NCI-H1048 (cell line): ENCODE measurements at regions not wholly inside any gene's neighbourhood (a gene's known extent, or its start where the extent isn't known, plus 50 kb on each side); places are given as distances from the start of the nearest gene placed in this dataset.

Experiments
- DNase-seq: peaks from one replicate; lab custom pipeline; 2025; lab: John Stamatoyannopoulos, UW

DNA sequence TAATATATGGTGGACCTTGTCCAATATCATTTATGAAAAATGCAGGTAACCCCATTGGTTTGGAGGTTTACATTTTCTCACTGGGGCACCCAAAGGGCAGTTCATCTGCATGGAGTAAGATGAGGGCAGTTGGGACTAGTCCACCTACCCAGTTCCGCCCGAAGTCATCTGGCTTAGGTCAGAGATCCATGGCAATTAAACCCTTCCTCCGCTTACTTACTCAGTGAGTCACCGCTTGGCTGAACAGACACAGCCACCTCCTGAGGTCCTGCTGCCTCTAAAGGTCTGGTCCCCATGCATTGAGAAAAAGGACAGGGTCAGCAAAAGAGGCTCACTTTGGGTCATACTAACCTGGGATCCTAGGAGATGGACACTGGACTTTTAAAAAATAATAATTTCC lies 102.9 kb upstream of the PRL start:
- DNase-seq: no peak

DNA sequence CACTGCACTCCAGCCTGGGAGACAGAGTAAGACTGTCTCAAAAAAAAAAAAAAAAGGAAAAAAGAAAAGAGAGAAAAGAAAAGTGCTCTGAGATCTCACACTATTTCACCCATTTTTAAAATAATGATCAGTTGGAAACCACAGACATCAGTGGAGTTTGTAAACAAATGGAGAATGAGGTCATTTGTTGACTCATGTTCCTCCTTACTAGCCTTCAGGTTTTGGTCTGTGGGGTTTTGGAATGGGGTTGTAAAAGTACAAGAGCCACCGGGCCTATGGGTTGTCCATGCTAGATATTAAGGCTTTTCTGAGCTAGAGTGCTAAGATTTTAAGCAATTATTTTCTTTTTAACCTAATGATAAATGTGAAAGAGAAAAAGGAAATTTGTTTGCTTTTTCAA lies 104.4 kb upstream of the PRL start:
- no peak for DNase-seq

DNA sequence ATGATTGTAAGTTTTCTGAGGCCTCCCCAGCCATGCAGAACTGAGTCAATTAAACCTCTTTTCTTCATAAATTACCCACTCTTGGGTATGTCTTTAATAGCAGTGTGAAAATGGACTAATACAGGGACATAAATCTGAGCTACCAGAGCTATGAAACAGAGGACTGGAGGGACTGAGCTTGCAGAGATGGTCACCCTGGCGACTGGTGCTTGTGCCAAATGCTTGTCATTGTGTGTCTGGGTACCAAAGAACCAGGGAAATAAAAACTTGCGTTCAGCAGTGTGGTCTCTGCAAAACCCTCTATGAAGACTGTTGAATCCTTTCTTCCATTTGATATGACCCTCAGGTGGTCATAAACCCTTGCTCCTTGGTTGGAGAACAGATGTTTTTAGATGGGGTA lies 105.1 kb upstream of the PRL start:
- DNase-seq: no peak

DNA sequence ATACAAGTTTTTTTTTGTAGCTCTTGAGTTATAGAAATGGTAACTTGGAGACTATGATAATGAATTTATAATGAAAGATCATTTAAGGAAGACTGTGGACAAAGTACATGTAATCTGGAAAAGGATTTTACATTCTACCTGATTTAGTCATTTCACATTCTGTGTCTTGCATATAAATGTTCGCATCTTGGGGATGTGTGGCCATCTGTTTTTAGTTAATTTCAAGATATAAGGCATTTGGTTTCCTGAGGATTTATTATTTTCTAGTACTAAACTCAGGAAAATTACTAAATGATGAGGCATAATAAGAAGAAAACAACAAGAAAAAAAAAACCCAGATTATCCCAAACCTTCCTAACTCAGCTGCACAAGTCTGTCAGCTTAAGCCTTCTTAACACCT lies 112.7 kb upstream of the PRL start:
- no peak for DNase-seq

DNA sequence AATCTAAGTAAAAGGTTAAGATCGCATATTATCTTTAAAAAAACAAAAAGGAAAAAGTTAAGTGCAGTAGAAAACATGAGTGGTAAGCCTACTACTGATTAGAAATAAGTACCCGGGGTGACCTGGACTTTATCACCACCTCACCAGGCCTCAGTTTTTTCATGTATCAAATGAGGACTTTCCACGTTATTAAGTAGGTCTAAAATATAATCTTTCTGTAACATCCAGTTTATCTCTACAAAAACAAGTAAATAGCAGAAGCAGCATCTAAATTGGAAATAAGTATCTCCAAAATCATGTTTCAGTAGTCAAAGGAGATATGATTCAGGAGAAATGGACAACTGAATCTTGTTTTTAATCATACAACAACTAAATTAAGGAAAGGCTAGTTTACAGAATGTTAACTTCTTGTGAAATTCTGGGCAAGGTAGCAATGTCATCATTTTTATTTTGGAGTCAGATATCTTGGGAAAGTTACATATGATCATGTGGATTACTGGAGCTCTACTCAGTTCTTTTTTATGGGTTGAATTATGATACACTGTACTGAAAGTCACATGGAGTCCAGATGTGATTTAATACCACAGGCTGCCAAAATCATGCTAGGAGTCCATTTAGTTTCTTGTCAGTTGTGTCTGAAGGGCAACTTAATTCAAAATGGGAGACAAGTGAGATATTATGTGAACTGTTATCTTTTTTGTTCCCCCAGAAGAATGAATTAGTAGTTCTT lies 114.7 kb upstream of the PRL start:
- DNase-seq: no peak

DNA sequence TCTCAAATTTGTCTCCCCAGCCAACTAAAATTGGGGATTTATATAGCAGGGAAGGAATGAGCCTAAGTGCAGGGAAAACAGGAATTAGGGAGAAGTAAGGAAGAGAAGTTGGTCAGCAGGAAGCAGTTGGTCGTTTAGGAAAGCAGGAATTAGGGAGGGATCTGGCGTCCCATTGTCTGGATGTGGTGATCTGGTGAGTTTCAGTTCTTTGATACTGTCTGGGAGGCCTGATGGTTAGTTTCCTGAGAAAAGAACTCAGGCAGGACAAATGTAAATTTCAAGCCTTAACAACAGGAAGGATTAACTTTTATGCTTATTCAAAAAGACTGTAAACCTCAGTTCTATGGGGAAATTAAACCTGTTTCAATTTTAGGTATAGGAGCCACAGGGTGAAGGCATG lies 116.2 kb upstream of the PRL start:
- no peak for DNase-seq

DNA sequence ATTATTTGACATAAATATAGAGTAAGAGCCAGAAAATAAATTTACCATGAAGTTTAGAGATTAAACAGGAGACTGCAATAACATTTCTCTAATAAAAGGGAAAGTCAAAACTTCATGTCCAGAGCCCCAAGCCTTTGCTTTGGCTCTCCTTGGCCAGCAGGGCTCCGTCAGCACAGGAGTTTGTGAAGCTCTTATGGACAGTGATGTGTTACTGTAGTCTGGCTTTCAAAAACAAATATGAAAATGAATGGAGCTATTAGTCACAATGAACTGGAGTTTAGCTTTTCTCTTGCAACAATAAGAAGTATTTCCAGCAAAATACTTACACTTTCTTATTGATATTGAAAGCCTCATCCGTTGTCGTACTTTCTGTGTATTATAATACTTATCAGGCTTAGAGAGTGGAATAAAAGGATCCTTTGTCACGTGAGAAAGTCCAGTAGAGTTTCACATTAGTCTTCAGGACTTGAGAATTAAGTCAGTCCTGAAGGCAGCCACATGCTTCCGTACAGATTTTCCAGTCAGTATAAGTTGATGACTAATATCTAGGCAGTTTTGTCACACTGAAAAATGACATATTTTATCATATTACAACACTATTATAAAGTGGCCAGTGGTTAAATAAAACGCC lies 117.0 kb upstream of the PRL start:
- DNase-seq: peak; percentile 11

DNA sequence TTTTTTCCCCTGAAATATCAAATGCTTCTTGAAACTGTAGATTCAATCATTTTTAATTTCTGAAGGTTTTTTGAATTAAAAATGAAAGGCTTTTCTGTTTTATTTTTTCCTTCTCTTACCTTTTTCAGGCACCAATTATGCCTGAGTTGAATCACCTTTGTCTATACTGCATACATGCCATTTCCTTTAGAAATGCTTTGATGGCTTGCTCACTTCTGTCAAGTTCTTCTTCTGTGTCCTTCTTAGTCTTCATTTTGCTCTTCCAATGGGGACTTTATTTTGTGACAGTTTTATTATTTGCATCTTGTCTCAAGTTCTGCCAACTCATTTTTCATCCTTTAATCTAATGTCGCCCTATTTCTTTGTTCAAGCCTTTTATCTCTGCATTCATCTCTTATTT lies 121.9 kb upstream of the PRL start:
- DNase-seq: no peak

DNA sequence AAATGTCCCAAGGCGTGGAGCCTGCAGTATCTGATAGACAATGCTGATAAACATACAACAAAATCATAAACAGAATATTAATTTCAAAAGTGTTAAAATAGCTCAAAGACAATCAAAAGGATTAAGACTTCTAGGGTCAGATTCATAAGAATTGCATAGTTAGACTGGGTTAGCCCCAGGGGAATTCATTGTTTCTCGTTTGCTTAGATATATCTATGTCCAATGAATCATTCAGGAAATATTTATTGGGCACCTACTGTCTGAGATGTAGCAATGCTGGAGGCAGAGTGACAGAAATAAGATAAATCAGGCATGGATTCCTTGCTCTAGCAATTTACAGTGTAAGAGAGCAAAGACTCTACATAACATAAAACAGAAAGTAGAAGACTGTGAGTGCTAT lies 124.4 kb upstream of the PRL start:
- DNase-seq: no peak

DNA sequence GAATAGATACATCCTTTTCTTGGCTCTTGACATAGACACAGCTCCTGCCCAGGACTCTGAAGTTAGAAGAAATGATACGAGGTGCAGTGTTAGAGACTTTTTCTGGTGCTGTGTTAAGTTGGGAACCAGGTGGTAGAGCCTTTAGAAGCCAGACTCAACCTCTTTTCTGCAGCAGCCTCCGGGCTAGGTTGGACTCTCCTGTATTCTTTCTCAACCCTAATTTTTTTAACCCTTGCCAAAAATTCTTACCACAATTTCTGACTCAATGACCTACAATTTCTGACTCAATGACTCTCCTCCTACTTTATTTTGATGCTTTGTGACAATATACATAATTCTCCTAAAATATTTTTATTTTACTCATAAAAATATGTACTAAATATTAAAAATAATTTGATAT lies 127.4 kb upstream of the PRL start:
- no peak for DNase-seq

DNA sequence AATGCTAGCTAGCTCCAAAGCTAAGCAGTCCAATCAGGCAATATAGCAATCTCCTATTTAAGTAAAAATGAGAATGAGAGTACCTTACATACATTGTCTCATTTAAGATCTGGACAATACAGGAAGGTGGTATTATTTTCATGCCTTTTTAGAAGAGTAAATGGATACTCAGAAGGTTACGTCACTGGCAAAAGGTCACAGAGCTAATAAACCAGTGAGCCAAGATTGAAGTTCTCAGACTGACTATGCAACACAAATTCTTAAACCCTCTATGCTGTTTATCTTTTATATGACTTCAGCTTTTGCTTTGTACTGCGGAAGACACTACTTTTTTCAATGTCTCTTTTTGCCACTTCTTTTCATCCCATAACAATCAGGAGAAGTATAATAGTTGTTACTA lies 135.2 kb upstream of the PRL start:
- no peak for DNase-seq

DNA sequence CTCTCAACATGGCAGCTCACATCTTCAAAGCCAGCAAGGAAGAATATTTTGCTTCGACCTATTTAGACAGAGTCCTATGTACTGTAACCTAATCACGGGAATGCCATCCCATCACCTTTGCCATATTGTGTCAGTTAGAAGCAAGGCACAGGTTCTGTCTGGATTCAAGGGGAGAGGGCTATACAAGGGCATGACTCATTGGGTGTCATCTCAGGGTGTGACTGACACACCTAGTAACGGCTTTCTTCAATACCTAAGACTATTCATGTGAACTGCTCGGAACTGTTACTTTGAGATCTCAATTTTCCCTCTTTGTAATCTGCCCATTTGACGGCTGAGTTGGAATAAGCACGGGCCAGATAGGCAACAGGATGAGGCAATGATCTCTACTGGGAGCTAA lies 135.6 kb upstream of the HDGFL1 start:
- DNase-seq: no peak

DNA sequence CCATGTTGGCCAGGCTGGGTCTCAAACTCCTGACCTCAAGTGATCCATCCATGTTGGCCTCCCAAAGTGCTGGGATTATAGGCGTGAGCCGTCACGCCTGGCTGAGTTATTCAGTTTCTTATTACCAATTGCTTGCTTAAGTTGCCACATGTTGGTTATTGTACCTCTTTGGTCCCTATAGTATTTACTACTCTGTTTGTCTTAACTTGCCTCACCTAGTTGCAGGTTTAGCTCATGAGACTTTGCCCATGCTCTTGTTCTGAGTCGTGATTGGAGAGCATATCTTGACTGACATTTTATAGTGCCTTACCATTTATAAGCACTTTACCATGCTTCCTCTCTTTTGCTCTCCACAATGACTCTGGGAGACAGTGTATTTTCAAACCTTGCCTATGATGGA lies 134.2 kb upstream of the HDGFL1 start:
- DNase-seq: no peak

DNA sequence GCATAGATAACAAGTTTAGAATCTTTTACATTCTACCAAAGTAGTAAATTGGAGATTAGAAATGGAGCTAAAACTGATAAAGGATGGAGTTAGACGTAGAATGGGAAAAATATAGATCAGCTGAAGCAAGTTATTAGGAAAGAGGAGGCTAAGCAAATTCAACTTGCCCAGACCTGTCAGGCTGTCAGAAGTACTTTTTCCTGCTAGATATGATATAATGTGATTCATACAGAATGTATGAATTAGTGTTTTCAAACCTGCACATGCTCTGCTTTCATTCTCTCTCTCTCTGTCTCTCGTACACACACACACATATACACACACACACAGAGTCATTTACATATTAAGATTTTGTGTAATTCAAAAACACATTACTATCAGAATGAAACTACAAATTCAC lies 133.2 kb upstream of the HDGFL1 start:
- no peak for DNase-seq

DNA sequence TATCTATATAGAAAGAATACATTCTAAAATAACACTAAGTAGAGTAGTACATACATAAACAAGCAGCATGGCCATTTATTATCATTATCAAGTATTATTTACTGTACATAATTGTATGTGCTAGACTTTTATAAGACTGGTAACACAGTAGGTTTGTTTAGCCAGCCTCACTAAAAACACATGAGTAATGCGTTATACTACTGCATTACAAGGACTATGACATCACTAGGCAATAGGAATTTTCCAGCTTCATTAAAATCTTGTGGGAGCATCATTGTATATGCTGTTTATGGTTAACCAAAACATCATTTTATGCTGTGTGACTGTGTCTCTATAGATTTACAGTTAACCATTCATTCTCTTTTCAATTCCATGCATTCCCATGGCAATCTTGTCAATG lies 131.7 kb upstream of the HDGFL1 start:
- no peak for DNase-seq

DNA sequence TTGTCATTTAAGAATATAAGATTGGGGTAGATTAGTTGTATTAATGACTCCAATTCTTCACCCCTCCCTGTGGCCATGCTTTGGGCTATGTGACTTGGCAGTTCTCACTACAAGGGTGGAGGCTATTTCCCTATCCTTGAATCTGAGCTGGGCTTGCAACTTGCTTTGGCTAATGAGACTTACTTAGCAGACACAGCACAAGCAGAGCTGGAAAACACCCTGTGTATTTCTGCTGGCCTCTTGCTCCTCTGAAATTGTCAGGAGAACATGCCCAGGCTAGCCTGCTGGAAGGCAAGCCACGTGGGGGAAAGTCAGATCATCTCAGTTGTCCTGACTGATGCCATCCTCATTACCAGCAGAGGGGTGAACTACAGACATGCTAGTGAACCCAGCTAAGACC lies 126.5 kb upstream of the HDGFL1 start:
- no peak for DNase-seq

DNA sequence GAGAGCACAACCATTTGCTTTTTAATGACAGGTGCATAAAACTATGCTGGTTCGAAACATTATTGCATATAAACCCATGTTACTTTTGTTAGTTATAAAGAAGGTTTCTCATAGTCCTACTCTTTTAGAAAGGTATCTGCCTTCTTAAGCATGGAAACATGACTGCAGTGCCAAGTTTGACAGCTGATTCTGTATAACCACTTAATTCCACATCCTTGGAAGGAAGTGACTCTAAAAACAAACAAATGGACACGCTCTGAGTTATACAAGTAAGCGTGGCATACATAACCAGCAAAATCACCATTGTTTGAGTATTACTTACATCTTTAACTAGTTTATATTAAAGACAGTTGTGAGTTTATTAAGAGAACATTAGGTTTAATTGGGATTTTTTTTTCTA lies 125.0 kb upstream of the HDGFL1 start:
- no peak for DNase-seq

DNA sequence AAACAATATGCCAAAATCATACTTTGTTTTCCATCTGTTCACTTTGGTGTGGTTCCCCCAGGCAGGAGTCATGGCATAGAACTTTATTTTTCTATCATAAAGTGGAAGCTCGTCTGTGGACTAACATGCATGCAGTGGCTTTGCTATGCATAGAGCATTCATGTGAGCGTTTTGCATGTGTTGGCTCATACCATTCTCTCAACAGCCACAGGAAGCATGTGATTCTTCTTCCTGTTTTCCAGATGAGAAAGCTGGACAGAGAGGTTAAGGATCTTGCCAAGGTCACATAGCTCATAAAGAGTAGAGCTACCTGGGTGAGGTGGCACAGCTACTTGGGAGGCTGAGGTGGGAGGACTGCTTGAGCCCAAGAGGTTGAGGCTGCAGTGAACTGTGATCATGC lies 123.4 kb upstream of the HDGFL1 start:
- no peak for DNase-seq

DNA sequence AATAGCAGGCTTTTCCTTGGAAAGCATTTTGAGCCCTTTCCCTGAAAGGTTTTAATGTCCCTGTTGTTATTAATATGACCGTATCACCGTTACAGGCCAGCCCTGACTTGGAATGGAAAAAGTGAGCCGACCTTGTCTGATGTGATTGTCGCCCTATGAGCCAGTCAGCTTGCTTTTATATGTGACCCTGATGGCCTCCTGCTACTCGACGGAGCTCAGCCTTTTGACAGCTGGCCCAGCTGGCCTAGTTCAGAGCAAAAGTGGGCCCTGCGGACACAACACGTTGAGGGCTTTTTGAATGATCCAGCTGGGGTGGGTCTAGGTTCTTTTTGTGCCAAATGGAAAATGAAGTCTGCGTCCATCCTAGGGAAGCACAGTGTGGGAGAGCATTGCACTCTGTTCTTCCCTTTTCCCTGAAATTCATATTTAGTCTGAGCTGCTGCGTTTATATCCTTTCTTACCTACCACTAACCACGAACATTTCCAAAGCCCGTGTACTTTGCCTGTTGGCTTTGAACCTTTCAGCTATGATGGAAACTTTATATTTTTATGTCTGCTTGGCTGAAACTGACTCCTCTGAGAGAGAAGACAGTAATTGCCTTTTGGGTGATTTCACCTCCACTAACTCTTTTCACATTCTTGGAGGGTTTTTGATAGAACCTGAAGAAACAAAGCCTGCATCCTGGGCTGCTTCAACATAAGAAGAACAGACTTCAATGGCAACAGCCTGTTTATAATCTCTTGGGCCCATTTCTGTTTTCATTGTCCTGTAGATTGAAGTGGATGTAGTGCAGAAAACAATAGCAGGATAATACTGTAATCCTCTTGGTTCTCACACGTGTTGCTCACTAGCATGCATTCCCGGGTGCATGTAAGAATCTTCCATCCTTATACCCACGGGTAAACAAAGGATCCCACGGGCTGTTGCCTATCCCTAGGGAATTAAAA lies 121.8 kb upstream of the HDGFL1 start:
- DNase-seq: no peak

DNA sequence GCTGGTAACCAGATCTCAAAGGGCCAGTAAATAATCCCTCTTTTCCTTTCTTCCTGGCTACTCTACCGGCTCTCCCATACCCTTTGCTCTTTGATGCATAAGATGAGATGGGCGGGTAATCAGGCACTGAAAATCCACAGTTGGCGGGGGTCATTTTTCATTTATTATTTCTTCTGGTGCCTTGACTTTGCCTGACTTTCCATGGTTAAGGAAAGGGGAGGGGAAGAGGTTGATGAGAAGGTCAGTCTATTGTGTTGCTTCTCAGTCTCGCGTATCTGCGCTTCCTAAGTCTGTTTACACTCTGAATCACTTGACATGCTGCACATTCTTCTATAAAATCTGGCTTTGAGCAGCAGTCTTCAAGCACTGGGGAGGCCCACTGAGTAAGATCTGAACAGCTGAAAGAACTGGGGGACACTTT lies 121.1 kb upstream of the HDGFL1 start:
- DNase-seq: no peak

DNA sequence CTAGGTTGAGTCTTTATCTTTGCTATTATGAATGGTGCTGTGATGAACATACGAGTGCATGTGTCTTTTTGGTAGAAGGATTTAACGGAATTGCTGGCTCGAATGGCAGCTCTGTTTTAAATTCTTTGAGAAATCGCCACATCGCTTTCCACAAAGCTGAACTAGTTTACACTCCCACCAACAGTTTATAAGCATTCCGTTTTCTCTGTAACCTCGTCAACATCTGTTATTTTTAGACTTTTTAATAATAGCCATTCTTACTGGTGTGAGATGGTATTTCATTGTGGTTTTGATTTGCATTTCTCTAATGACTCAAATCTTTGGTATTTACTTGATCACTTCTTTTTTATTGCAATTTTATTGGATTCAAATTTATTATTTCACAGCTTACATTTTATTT lies 117.4 kb upstream of the HDGFL1 start:
- DNase-seq: no peak

DNA sequence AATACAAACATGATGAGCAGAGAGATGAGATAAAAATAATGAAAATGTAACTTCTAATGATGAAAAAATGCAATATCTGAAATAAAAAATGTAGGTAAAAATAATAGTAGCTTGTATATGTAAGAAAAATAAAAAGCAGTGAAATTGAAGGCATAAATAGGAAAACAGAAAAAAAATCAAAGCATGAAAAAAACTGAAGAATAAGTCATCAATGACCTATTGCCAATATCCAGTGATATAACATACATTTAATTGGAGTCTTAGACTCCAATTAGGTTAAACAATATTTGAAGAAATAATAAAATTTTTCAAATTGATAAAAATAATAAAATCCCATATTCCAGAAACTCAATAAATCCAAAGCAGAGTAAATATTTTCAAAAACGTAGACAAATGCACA lies 114.0 kb upstream of the HDGFL1 start:
- no peak for DNase-seq

DNA sequence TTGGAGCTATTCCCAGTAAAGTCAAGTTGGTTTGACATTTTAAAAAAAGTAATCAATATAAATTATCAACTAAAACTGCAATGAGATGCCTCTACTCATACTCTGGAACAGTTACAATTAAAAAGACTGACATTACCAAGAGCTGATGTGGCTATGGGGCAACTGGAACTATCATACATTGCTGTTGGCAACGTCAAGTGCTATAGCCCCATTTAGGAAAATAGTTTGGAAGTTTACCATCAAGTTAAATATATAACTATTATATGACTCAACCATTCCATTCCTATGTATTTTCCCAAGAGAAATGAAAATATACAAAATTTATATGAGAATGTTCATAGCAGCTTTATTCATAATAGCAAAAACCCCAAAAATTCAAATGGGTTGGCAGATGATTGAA lies 111.4 kb upstream of the HDGFL1 start:
- no peak for DNase-seq
